Vagina (tissue), 2 donors: ENCODE measurements at regions not wholly inside any gene's neighbourhood (a gene's known extent, or its start where the extent isn't known, plus 50 kb on each side); places are given as distances from the start of the nearest gene placed in this dataset.

ENCODE experiments used
- POLR2A ChIP-seq, 2 donors: fragments of 450-650 bp; IDR thresholded peaks; one replicate each; pipeline ENCODE4 v1.6.1; 2017; ENCODE audit warnings: antibody characterized with exemption in 2 of 2, mild to moderate bottlenecking in 2 of 2, moderate library complexity in 2 of 2
- TF ChIP-seq, protein P1 (sequence below), 3 experiments: fragments of 450-650 bp in 2 of 3; fragments of 200-600 bp in 1 of 3; sonication (generic) in 1 of 3; IDR thresholded peaks; one replicate each; pipeline ENCODE4 v1.5.1; 2017 to 2019; ENCODE audit warnings: antibody characterized with exemption in 3 of 3, mild to moderate bottlenecking in 2 of 3, moderate library complexity in 2 of 3

- TF ChIP-seq, protein P1, sequence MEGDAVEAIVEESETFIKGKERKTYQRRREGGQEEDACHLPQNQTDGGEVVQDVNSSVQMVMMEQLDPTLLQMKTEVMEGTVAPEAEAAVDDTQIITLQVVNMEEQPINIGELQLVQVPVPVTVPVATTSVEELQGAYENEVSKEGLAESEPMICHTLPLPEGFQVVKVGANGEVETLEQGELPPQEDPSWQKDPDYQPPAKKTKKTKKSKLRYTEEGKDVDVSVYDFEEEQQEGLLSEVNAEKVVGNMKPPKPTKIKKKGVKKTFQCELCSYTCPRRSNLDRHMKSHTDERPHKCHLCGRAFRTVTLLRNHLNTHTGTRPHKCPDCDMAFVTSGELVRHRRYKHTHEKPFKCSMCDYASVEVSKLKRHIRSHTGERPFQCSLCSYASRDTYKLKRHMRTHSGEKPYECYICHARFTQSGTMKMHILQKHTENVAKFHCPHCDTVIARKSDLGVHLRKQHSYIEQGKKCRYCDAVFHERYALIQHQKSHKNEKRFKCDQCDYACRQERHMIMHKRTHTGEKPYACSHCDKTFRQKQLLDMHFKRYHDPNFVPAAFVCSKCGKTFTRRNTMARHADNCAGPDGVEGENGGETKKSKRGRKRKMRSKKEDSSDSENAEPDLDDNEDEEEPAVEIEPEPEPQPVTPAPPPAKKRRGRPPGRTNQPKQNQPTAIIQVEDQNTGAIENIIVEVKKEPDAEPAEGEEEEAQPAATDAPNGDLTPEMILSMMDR (IDR thresholded peaks at IDR 0.05) = no peak
- no peak for TF ChIP-seq POLR2A (IDR thresholded peaks at IDR 0.05)
Observed at GRCh38 chr6:1242021-1242420, 69.9 kb upstream of the FOXQ1 start.
